Right ventricle myocardium inferior (tissue), 1 donor: ENCODE measurements at regions not wholly inside any gene's neighbourhood (a gene's known extent, or its start where the extent isn't known, plus 50 kb on each side); places are given as distances from the start of the nearest gene placed in this dataset.
A peak's percentile ranks its signal among the peaks of the same experiment; 100 is the strongest.

Source experiments
- ATAC-seq: fragments of 200-7000 bp; cut with Tn5 transposase; one replicate; pipeline ENCODE4 v1.9.1; 2020; ENCODE audit warnings: mild to moderate bottlenecking, moderate library complexity
- DNase-seq: peaks from one replicate; pipeline ENCODE4 v3.0.0; 2021; ENCODE audit errors: missing footprints
- intact Hi-C: fragments of 100-400 bp; cut with DNase I; formaldehyde crosslinking; loops from one replicate; pipeline ENCODE4 v1.11.0; 2022
- donor health status: DM: no; HTN: yes; CAD: no; lungs with severe emphysema.

- ATAC-seq (no peak), DNase-seq (no peak)
- intact Hi-C loops: loop anchor here (10.0 kb wide), 1 partner anchor 527 kb away; no protein-coding TSS in a partner anchor
These were observed 140.3 kb upstream of the VANGL1 start for GRCh38 chr1:115501476-115501875.

DNA sequence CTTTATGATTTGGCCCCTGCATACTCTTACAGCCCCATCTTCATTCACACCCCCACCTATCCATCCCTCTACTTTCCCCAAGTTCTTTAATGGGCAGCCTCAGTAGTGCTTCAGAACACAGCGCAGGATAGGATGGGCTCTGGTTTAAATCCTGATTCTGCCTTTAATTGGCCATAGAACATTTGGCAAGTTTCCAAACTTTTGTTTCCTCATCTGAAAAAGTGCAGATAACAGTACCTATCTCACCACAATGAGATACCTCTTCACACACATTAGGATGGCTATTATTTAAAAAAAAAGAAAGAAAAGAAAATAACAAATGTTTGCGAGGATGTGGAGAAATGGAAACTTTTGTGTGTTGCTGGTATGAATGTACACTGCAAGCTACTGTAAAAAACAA, 142.5 kb upstream of the VANGL1 start:
- DNase-seq (no peak), ATAC-seq (no peak)
- intact Hi-C loops: no loop called here

DNA sequence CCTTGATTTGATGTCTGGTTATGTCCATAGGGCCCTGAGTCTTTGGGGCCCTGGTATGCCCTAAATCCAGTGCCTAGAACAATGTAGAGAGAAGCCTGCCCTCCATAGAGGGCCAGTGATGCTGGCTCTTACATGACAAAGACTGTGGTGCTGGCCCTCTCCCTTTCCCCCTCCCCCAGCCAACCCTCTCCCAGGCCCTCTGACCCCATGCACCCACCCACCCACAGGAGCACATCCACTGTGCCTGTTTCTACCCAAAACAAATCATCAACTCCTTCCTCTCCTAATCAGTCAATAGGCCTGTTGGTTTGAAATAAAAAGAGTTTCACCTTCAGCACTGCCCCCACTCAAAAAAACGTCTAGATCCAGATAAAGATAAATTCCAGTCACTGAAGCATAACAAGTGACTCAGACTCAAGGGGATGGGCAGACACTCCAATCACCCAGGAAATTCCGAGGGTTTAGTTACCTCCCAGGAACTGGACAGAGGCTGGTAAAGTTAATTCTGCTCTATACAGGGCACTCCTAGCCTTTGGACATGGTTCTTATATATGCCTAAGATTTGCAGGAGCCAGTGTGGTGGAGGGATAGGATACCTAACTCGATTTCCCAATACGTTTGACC, 144.8 kb upstream of the VANGL1 start:
- ATAC-seq (no peak), DNase-seq (no peak)
- intact Hi-C loops: no loop called here

GRCh38 chr1:115495625-115496024, 146.1 kb upstream of the VANGL1 start:
- intact Hi-C loops: no loop called here
- no peak for DNase-seq
- ATAC-seq: no peak

GRCh38 chr1:115495111-115495510, 146.7 kb upstream of the VANGL1 start:
- no peak for ATAC-seq
- intact Hi-C loops: no loop called here
- DNase-seq: no peak

- no peak for DNase-seq
- no peak for ATAC-seq
- intact Hi-C loops: no loop called here
These were observed 147.9 kb upstream of the VANGL1 start for GRCh38 chr1:115493834-115494233.

- DNase-seq (no peak), ATAC-seq (no peak)
- intact Hi-C loops: no loop called here
These were observed 148.9 kb upstream of the VANGL1 start for GRCh38 chr1:115492880-115493279.

DNA sequence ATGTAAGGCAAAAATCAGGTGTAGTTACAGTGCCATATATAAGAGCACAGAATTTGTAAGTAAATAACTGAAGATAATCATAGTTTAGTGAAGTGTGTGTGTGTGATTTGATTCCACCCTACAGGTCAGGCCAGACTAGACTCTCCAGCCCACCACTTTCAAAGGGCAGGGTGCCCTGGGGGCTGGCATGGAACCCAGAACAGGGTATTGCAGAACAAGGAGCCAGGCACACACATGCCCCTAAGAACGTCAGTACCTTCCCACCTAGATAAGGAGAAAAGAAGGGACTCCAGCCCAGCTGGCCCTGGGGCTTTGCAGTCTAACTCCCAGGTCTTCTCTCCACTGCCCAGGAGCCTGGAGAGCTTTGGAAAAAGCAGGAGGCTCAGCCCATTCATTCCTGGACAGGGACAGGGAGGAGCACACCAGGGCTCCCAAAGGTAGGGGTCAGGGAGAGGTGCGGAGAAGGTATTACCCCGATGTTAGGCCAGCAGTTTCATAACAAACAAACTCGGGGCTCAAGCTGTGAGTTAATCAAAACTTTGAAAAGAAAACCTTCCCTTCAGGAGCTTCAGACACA, 149.7 kb upstream of the VANGL1 start:
- DNase-seq (no peak), ATAC-seq (no peak)

DNA sequence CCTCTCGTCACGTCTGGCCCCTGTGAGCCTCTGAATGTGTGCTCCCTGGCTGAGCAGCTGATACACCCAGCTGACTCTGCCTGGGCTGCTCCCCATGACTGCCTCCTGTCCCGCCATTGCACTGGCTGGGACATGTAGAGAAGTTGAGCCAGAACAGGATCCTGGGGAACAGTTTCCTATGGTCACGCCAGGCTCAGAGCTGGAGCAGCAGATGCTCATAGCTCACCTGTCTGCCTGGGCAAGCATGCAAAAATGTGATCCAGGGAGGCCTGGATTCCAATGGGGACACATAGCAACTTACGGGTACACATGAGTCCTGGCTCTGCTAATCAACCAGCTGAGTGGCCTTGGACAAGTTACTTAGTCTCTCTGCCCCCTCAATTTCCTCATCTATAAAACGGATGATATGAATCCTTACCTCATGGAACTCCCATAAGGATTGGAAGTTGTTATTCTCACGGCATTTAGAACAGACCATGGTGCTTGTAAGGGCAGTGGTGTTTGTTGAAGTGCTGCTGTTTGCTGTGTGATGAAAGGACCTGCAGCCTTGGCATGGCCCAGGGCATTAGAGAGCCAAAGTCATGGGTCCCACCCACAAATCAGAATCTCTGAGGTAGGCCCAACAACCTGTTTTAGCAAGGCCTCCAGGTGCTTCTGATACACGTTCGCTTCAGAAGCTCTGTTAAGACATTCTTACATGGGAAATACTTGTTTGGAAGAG, 150.3 kb upstream of the VANGL1 start:
- ATAC-seq (no peak), DNase-seq (no peak)
- intact Hi-C loops: no loop called here

More for the DNA sequence above, 149.7 kb upstream of the VANGL1 start:
- intact Hi-C loops: no loop called here

- ATAC-seq (peak; percentile 42), DNase-seq (no peak)
- intact Hi-C loops: loop anchor here (10.0 kb wide), 1 partner anchor 116 kb away; no protein-coding TSS in a partner anchor
These were observed 141.0 kb upstream of the NGF start for GRCh38 chr1:115479055-115479482.

DNA sequence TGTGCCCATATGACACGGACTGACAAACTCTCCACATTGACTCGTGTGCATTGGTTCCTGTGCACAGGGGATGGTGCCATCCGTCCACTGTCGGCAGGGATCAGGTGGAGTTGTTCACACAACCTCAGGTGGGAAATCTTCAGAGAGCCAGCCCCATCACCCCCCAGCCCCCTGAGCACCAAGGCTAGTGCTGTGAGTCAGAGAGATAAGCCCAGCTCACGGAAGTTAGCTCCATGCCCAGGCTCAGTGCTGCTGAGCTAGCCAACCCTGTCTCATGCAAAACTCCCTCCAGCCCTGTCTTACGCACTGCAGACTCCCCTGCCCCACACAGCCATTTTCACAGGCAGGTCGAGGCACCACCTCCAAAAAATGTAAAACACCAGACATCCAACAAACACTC, 139.0 kb upstream of the NGF start:
- DNase-seq (no peak), ATAC-seq (no peak)
- intact Hi-C loops: loop anchor here (10.0 kb wide), 1 partner anchor 118 kb away; no protein-coding TSS in a partner anchor

GRCh38 chr1:115476616-115477015, 138.6 kb upstream of the NGF start:
- DNase-seq (no peak), ATAC-seq (peak; percentile 26)
- intact Hi-C loops: loop anchor here (10.0 kb wide), 1 partner anchor 118 kb away; no protein-coding TSS in a partner anchor

- intact Hi-C loops: loop anchor here (10.0 kb wide), 1 partner anchor 119 kb away; no protein-coding TSS in a partner anchor
- ATAC-seq: no peak
- DNase-seq: no peak
These were observed 137.9 kb upstream of the NGF start for GRCh38 chr1:115475901-115476300.

DNA sequence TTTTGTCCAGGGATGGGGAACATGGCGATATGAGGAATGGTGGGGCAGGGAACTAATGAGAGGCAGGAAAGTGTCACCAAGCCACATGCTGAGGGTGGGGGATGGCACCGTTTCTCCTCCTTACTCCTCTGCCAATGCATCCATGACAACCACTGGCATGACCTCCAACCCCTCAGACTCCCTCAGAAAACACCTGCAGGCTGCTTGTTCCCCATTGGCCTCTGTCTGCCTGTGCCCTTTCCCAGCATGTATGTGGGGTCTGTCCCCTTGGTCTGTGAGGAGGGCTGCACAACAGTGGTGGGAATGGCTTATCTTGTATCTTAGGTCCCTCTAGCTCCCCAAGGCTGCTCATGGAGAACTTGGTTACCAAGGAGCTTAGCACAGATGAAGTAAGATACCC, 137.2 kb upstream of the NGF start:
- ATAC-seq (no peak), DNase-seq (no peak)
- intact Hi-C loops: loop anchor here (10.0 kb wide), 1 partner anchor 120 kb away; no protein-coding TSS in a partner anchor

DNA sequence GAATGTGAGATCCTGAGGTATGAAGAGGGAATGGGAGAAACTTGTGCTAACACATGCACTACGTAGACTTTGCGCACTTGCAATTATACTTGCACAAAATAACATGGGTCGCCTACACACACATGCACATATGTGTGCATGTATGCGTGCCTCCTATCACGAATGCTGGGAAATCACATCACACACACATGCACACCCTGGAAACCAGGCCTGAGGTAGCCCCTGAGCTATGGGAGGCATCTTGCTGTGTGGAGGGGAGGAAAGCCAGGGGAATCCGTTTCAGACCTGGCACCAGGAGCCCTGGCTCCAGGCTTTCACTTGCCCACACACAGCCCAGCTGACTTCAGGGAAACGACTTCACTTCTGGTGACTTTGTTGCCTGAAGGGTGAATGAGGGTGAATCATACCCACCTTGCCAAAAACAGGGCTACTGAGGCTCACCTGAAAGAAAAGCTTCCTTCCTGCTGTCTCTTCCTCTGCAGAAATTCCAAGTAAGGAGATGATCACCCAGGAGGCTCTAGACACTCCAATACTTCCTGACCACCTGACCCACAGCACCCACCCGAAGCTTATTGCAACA, 136.0 kb upstream of the NGF start:
- no peak for ATAC-seq
- DNase-seq: no peak
- intact Hi-C loops: loop anchor here (10.0 kb wide), 1 partner anchor 121 kb away; no protein-coding TSS in a partner anchor

- intact Hi-C loops: loop anchor here (2.0 to 10.0 kb wide), 4 partner anchors 125 to 331 kb away; no protein-coding TSS in a partner anchor
- DNase-seq (no peak), ATAC-seq (peak; percentile 63)
These were observed 131.8 kb upstream of the NGF start for GRCh38 chr1:115469703-115470476.

GRCh38 chr1:115467790-115468189, 129.7 kb upstream of the NGF start:
- ATAC-seq: no peak
- intact Hi-C loops: loop anchor here (2.0 to 10.0 kb wide), 3 partner anchors 123 to 329 kb away; no protein-coding TSS in a partner anchor

GRCh38 chr1:115467196-115467595, 129.1 kb upstream of the NGF start:
- no peak for ATAC-seq
- intact Hi-C loops: loop anchor here (10.0 kb wide), 2 partner anchors 122 to 192 kb away; no protein-coding TSS in a partner anchor
- no peak for DNase-seq

More at GRCh38 chr1:115467790-115468189, 129.7 kb upstream of the NGF start:
- no peak for DNase-seq
